Cardiac muscle cell (in vitro differentiated cells and primary cell): ENCODE measurements at regions not wholly inside any gene's neighbourhood (a gene's known extent, or its start where the extent isn't known, plus 50 kb on each side); places are given as distances from the start of the nearest gene placed in this dataset.

Source experiments
- DNase-seq, 2 donors: peaks; one replicate each; pipeline versions ENCODE4 v3.0.0 to v3.0.0-alpha.2; 2010 to 2017; ENCODE audit warnings: low read depth in 1 of 2, low spot score in 1 of 2
- H3K27ac ChIP-seq: fragments of 200-600 bp; sonication (generic); 2 replicates; pipeline ENCODE4 v1.5.1; 2016
- H3K27me3 ChIP-seq: fragments of 200-600 bp; sonication (generic); 2 replicates; pipeline ENCODE4 v1.6.0; 2016; ENCODE audit warnings: control low read depth
- H3K36me3 ChIP-seq: fragments of 200-600 bp; sonication (generic); 2 replicates; pipeline ENCODE4 v1.5.1; 2016; ENCODE audit warnings: control low read depth
- H3K4me1 ChIP-seq: fragments of 200-600 bp; sonication (generic); 2 replicates; pipeline ENCODE4 v1.8.1; 2017; ENCODE audit warnings: low read depth, mild to moderate bottlenecking, mixed run types
- H3K4me3 ChIP-seq: fragments of 200-600 bp; sonication (generic); 2 replicates; pipeline ENCODE4 v1.5.1; 2016; ENCODE audit warnings: mild to moderate bottlenecking
- H3K9me3 ChIP-seq: fragments of 200-600 bp; sonication (generic); 2 replicates; pipeline ENCODE4 v1.5.1; 2017; ENCODE audit warnings: low read depth, mild to moderate bottlenecking, control low read depth
- TF ChIP-seq, protein P1 (sequence below): IDR thresholded peaks from 2 replicates; pipeline ENCODE4 v1.5.1; 2012; ENCODE audit warnings: low read depth, mild to moderate bottlenecking, low read length

DNA sequence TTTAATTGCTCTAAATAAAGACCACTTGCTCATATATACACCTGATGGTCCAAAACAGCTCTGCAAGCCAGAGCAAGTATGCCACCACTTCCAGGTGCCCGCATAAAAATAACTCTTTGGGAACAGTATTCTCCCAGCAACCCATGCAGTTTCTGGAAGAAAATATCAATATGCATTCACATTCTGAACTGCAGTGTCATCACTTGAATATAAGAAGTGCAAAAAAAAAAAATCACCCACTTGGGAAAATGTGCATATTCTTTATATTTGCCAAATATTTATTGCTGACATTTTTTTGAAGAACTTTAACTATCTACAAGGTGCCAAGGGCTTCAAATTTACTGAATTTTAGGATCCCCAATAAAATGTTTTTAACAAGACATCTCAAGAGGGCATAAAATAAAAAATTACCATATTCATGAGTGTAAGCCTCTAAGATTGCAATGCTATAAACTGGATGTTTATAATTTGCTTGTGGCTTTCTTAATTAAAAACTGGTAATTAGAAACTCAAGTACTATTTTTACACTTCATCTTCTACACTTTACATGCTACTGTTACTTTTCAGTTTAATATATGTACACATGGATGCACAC is 360.6 kb upstream of the HNRNPA3 start:
- TF ChIP-seq, protein P1, sequence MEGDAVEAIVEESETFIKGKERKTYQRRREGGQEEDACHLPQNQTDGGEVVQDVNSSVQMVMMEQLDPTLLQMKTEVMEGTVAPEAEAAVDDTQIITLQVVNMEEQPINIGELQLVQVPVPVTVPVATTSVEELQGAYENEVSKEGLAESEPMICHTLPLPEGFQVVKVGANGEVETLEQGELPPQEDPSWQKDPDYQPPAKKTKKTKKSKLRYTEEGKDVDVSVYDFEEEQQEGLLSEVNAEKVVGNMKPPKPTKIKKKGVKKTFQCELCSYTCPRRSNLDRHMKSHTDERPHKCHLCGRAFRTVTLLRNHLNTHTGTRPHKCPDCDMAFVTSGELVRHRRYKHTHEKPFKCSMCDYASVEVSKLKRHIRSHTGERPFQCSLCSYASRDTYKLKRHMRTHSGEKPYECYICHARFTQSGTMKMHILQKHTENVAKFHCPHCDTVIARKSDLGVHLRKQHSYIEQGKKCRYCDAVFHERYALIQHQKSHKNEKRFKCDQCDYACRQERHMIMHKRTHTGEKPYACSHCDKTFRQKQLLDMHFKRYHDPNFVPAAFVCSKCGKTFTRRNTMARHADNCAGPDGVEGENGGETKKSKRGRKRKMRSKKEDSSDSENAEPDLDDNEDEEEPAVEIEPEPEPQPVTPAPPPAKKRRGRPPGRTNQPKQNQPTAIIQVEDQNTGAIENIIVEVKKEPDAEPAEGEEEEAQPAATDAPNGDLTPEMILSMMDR: no peak
- Histone ChIP-seq H3K4me3 (no peak overlapping the region), H3K27me3 (no peaks in the 10 kb centered on the region), H3K36me3 (no peaks in the 10 kb centered on the region), H3K27ac (no peak overlapping the region), H3K9me3 (no peaks in the 10 kb centered on the region), H3K4me1 (no peaks in the 10 kb centered on the region)
- no peak for DNase-seq

DNA sequence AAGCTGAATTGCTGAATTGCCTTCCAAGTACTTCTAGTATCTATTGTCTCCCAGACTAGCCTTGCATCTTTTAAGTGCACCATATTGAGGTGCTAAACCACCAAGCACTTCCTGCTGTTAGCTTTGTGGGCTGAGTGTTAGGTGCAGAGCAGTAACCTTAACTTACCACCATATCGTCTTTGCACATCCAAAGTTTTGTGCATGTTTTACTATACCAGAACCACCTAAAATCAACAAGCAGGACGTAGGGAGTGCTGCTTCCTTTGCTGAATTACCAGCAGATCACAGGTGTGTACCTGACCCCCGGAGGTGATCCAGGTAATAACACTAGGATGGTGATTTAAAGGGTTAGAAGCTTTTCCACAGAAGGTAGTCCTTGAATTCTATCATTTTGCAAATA is 359.9 kb upstream of the HNRNPA3 start:
- DNase-seq: no peak
- H3K27ac ChIP-seq: no peak overlapping the region

DNA sequence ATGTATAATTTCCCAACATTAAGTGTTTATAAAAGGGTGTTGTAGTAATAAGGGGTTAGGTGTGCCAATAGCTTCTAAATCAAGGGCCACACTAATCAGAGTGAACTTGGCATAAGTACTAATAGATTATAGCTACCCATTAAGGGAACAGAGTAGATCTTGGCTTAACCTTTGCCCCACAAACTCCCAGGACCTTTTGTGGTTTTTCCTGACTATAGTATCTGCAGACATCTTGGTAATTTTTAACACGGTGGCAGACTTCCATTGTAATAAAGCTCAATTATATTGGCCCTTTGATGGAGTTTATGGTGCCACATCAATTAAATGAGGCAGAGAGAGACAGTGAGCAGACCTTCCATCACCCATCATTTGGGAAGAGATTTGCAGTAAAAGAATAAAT is 358.5 kb upstream of the HNRNPA3 start:
- Histone ChIP-seq H3K27ac (no peak overlapping the region), H3K4me3 (no peak overlapping the region), H3K27me3 (no peaks in the 10 kb centered on the region), H3K9me3 (no peaks in the 10 kb centered on the region), H3K36me3 (no peaks in the 10 kb centered on the region), H3K4me1 (no peaks in the 10 kb centered on the region)
- no peak for DNase-seq
- TF ChIP-seq, protein P1: no peak

More for the DNA sequence above, 359.9 kb upstream of the HNRNPA3 start:
- TF ChIP-seq, protein P1: no peak
- no peaks in the 10 kb centered on the region for H3K9me3 ChIP-seq
- H3K4me1 ChIP-seq: no peaks in the 10 kb centered on the region
- H3K4me3 ChIP-seq: no peak overlapping the region
- H3K27me3 ChIP-seq: no peaks in the 10 kb centered on the region
- no peaks in the 10 kb centered on the region for H3K36me3 ChIP-seq

DNA sequence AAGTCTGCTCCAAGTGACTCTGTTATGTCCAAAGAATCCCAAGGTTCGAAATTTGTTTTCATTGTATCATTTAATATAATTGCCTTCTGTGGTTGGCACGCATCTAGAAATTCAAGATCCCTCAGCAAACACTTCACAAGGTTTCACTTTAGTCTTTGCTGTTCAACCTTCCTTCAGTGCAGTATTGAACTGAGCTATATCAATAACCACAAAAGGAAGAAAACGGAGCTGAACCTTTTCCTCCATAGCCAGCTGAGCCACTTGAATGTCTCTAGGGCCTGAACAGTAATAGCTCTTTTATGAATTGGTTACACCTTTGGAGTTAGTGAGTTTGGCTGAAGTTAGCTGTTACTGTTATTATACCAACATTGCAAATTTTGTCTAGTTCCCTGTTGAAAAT is 357.7 kb upstream of the HNRNPA3 start:
- Histone ChIP-seq H3K4me1 (no peaks in the 10 kb centered on the region), H3K27me3 (no peaks in the 10 kb centered on the region), H3K27ac (no peak overlapping the region), H3K4me3 (no peak overlapping the region), H3K36me3 (no peaks in the 10 kb centered on the region), H3K9me3 (no peaks in the 10 kb centered on the region)
- DNase-seq: no peak
- TF ChIP-seq, protein P1: no peak

DNA sequence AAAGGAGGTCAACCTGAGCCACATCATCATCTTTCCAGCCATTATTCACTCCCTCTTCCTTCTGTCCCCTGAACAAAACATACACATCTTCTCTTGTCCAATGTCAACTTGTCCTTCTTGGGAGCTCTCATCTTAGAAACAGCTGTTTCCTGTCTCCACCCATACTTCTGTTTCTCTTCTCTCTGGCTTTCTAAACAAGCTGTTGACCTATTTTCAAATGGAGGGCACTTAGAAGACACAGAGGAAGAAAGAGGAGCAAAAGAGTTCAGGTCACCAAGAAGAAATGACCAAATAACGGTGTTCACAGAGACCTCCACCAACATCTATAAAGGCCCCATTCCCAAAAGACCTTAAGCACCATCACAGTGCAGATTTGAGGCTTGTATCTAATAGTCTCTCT is 355.9 kb upstream of the HNRNPA3 start:
- Histone ChIP-seq H3K27ac (no peak overlapping the region), H3K36me3 (no peaks in the 10 kb centered on the region), H3K27me3 (no peaks in the 10 kb centered on the region), H3K4me1 (no peaks in the 10 kb centered on the region), H3K4me3 (no peak overlapping the region), H3K9me3 (no peaks in the 10 kb centered on the region)
- DNase-seq: no peak
- TF ChIP-seq, protein P1: no peak

DNA sequence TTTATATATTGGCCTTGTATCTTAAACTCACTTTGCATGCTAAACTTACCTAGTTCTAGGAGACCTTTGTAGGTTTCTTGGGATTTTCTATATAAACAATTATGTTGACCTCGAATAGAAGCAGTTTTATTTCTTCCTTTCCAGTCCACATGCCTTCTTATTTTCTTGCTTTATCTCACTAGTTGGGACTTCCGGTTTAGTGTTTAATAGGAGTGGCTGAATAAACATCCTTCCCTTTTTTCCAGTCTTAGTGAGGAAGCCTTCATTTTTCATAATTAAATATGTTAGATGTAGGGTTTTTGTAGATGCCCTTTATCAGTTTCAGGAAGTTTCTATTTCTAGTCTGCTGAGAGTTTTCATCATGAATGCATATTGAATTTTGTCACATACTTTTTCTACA is 347.3 kb upstream of the HNRNPA3 start:
- Histone ChIP-seq H3K27me3 (peaks cover 4% of the 10 kb centered on the region), H3K4me3 (no peak overlapping the region), H3K36me3 (no peaks in the 10 kb centered on the region), H3K9me3 (no peaks in the 10 kb centered on the region), H3K4me1 (no peaks in the 10 kb centered on the region), H3K27ac (no peak overlapping the region)
- TF ChIP-seq, protein P1: no peak
- no peak for DNase-seq
